ENCODE measurements at regions not wholly inside any gene's neighbourhood (a gene's known extent, or its start where the extent isn't known, plus 50 kb on each side); places are given as distances from the start of the nearest gene placed in this dataset.

GRCh38 chr6:140777780-140778179 is 1354.9 kb upstream of the GJE1 start:
- no peak for TF ChIP-seq CTCF (IDR thresholded peaks at IDR 0.05)
- DNase-seq (ENCODE audit: low spot score) (no peak), ATAC-seq (ENCODE audit: low FRiP score) (no peak)

- DNase-seq (ENCODE audit: low spot score) = no peak
- ATAC-seq (ENCODE audit: low FRiP score) = no peak
- no peak for TF ChIP-seq CTCF (IDR thresholded peaks at IDR 0.05)
These were observed 1357.7 kb upstream of the GJE1 start for GRCh38 chr6:140775061-140775460.

GRCh38 chr6:140774080-140774505 is 1358.6 kb upstream of the GJE1 start:
- TF ChIP-seq CTCF (IDR thresholded peaks at IDR 0.05) = no peak
- DNase-seq (ENCODE audit: low spot score) (no peak), ATAC-seq (ENCODE audit: low FRiP score) (peak; percentile 76)

GRCh38 chr6:140773276-140773675 is 1359.4 kb upstream of the GJE1 start:
- ATAC-seq (ENCODE audit: low FRiP score) = no peak
- no peak for TF ChIP-seq CTCF (IDR thresholded peaks at IDR 0.05)
- DNase-seq (ENCODE audit: low spot score) = no peak

GRCh38 chr6:140772576-140772975 is 1360.1 kb upstream of the GJE1 start:
- TF ChIP-seq CTCF (IDR thresholded peaks at IDR 0.05) = no peak
- ATAC-seq (ENCODE audit: low FRiP score) (no peak), DNase-seq (ENCODE audit: low spot score) (no peak)

GRCh38 chr6:140768133-140768532 is 1364.6 kb upstream of the GJE1 start:
- DNase-seq (ENCODE audit: low spot score) = no peak
- no peak for TF ChIP-seq CTCF (IDR thresholded peaks at IDR 0.05)
- no peak for ATAC-seq (ENCODE audit: low FRiP score)

- TF ChIP-seq CTCF (IDR thresholded peaks at IDR 0.05) = no peak
- ATAC-seq (ENCODE audit: low FRiP score) (no peak), DNase-seq (ENCODE audit: low spot score) (no peak)
These were observed 1365.7 kb upstream of the GJE1 start for GRCh38 chr6:140766999-140767398.
